ENCODE measurements at regions not wholly inside any gene's neighbourhood (a gene's known extent, or its start where the extent isn't known, plus 50 kb on each side); places are given as distances from the start of the nearest gene placed in this dataset.
"Not testable (repeated sequence)": the region's sequence is repeated elsewhere in the genome, so short reads cannot be mapped to it uniquely, and the experiment has no call there.

GRCh38 chr9:66244763-66245162, 507.8 kb downstream of the FOXD4L4 start:
- H3K36me3 Mint-ChIP-seq; H3K27me3 Mint-ChIP-seq (ENCODE audit: low read depth); CTCF ChIA-PET; H3K9me3 Mint-ChIP-seq; ATAC-seq; H3K4me1 Mint-ChIP-seq; H3K27ac Mint-ChIP-seq; POLR2A ChIA-PET; H3K4me3 Mint-ChIP-seq: not testable (repeated sequence)
- peak; percentile 78 for DNase-seq (ENCODE audit: low spot score)
- TF ChIP-seq, protein P1, sequence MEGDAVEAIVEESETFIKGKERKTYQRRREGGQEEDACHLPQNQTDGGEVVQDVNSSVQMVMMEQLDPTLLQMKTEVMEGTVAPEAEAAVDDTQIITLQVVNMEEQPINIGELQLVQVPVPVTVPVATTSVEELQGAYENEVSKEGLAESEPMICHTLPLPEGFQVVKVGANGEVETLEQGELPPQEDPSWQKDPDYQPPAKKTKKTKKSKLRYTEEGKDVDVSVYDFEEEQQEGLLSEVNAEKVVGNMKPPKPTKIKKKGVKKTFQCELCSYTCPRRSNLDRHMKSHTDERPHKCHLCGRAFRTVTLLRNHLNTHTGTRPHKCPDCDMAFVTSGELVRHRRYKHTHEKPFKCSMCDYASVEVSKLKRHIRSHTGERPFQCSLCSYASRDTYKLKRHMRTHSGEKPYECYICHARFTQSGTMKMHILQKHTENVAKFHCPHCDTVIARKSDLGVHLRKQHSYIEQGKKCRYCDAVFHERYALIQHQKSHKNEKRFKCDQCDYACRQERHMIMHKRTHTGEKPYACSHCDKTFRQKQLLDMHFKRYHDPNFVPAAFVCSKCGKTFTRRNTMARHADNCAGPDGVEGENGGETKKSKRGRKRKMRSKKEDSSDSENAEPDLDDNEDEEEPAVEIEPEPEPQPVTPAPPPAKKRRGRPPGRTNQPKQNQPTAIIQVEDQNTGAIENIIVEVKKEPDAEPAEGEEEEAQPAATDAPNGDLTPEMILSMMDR (IDR thresholded peaks at IDR 0.05), result peak; percentile 49

GRCh38 chr9:66245481-66245880, 508.5 kb downstream of the FOXD4L4 start:
- DNase-seq (ENCODE audit: low spot score); H3K4me3 Mint-ChIP-seq; H3K36me3 Mint-ChIP-seq; H3K27me3 Mint-ChIP-seq (ENCODE audit: low read depth); ATAC-seq; CTCF ChIA-PET; H3K9me3 Mint-ChIP-seq; H3K27ac Mint-ChIP-seq; H3K4me1 Mint-ChIP-seq; POLR2A ChIA-PET: not testable (repeated sequence)

GRCh38 chr9:66257581-66257980, 520.6 kb downstream of the FOXD4L4 start:
- ATAC-seq; DNase-seq (ENCODE audit: low spot score); CTCF ChIA-PET; H3K27ac Mint-ChIP-seq; POLR2A ChIA-PET; H3K27me3 Mint-ChIP-seq (ENCODE audit: low read depth); H3K9me3 Mint-ChIP-seq; H3K4me3 Mint-ChIP-seq; H3K36me3 Mint-ChIP-seq; H3K4me1 Mint-ChIP-seq: not testable (repeated sequence)

DNA sequence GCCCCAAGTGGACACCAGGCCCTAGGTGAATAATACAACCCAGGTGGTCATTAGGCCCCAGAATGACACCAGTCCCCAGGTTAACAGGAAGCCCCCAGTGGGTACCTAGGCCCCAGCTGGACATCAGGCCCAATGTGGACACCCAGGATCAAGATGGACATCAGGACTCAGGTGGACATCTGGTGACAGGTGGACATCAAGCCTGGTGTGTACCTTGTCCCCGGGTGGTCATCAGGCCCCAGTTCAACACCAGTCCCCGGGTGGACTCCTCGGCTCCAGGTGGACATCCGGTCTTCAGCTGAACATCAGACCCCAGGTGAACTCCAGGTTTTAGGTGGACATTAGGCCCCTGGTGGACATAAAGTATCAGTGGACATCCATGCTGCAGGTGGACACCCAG, 524.6 kb downstream of the FOXD4L4 start:
- CTCF ChIA-PET; POLR2A ChIA-PET; H3K4me3 Mint-ChIP-seq; H3K27me3 Mint-ChIP-seq (ENCODE audit: low read depth); H3K36me3 Mint-ChIP-seq; H3K27ac Mint-ChIP-seq; DNase-seq (ENCODE audit: low spot score); H3K4me1 Mint-ChIP-seq; H3K9me3 Mint-ChIP-seq; ATAC-seq: not testable (repeated sequence)

DNA sequence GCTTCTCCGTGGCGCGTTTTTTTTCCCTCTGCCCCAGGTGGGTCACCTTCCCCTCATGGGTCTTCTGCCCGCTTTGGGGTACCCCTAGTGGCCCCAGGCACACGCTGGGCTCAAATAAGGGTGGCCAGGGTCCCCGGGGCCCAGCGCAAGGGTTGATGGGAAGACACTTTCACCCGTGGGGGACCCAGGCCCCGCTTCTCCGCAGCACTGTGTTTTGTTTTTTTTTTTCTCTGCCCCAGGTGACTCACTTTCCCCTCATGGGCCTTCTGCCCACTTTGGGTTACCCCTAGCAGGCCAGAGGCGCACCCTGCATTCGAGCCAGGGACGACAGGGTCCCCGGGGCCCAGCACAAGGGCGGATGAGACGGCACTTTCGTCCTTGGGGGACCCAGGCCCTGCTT, 526.7 kb downstream of the FOXD4L4 start:
- CTCF ChIA-PET; POLR2A ChIA-PET; DNase-seq (ENCODE audit: low spot score); H3K27me3 Mint-ChIP-seq (ENCODE audit: low read depth); H3K9me3 Mint-ChIP-seq; H3K27ac Mint-ChIP-seq; H3K36me3 Mint-ChIP-seq; H3K4me3 Mint-ChIP-seq; ATAC-seq; H3K4me1 Mint-ChIP-seq: not testable (repeated sequence)

GRCh38 chr9:66264786-66265185, 527.8 kb downstream of the FOXD4L4 start:
- DNase-seq (ENCODE audit: low spot score); CTCF ChIA-PET; H3K4me1 Mint-ChIP-seq; H3K27ac Mint-ChIP-seq; H3K36me3 Mint-ChIP-seq; H3K9me3 Mint-ChIP-seq; POLR2A ChIA-PET; H3K27me3 Mint-ChIP-seq (ENCODE audit: low read depth); ATAC-seq; H3K4me3 Mint-ChIP-seq: not testable (repeated sequence)

GRCh38 chr9:66266202-66266601, 529.3 kb downstream of the FOXD4L4 start:
- ATAC-seq; CTCF ChIA-PET; POLR2A ChIA-PET; H3K27me3 Mint-ChIP-seq (ENCODE audit: low read depth); H3K9me3 Mint-ChIP-seq; H3K4me1 Mint-ChIP-seq; H3K36me3 Mint-ChIP-seq; H3K27ac Mint-ChIP-seq; H3K4me3 Mint-ChIP-seq; DNase-seq (ENCODE audit: low spot score): not testable (repeated sequence)

DNA sequence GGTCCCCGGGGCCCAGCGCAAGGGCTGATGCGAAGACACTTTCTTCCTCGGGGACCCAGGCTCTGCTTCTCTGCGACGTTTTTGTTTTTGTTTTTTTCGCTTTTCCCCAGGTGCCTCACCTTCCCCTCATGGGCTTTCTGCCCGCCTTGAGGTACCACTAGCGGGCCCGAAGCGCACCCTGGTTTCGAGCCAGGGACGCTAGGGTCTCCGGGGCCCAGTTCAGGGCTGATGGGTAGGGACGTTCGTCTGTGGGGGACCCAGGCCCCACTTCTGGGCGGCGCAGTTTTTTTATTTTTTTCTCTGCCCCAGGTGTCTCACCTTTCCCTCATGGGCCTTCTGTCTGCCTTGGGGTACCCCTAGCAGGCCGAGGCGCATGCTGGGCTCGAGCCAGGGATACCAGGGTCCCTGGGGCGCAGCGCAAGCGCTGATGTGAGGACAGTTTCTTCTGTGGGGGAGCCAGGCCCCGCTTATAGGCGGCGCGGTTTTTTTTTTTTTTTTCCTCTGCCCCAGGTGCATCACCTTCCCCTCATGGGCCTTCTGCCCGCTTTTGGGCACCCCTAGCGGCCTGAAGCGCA, 530.0 kb downstream of the FOXD4L4 start:
- H3K4me3 Mint-ChIP-seq; H3K9me3 Mint-ChIP-seq; H3K36me3 Mint-ChIP-seq; H3K27ac Mint-ChIP-seq; H3K4me1 Mint-ChIP-seq; ATAC-seq; DNase-seq (ENCODE audit: low spot score); POLR2A ChIA-PET; H3K27me3 Mint-ChIP-seq (ENCODE audit: low read depth); CTCF ChIA-PET: not testable (repeated sequence)

DNA sequence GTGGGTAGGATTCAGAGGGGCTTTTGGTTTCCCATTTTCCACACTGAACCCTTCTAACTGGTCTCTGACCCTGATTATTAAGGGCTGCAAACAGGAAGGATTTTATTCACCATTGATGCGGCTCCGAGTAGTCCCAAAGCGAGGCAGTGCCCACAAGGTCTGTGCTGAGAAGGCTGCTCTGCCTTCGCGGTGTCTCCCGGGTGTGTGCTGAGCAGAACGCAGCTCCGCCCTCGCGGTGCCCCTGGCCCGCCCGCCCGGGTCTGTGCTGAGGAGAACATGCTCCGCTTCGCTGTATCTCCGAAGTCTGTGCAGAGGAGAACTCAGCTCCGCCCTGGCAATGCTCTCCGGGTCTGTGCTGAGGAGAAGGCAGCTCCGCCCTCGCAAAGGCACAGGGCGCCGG, 530.7 kb downstream of the FOXD4L4 start:
- H3K4me1 Mint-ChIP-seq; ATAC-seq; DNase-seq (ENCODE audit: low spot score); POLR2A ChIA-PET; H3K4me3 Mint-ChIP-seq; CTCF ChIA-PET; H3K36me3 Mint-ChIP-seq; H3K9me3 Mint-ChIP-seq; H3K27me3 Mint-ChIP-seq (ENCODE audit: low read depth); H3K27ac Mint-ChIP-seq: not testable (repeated sequence)

DNA sequence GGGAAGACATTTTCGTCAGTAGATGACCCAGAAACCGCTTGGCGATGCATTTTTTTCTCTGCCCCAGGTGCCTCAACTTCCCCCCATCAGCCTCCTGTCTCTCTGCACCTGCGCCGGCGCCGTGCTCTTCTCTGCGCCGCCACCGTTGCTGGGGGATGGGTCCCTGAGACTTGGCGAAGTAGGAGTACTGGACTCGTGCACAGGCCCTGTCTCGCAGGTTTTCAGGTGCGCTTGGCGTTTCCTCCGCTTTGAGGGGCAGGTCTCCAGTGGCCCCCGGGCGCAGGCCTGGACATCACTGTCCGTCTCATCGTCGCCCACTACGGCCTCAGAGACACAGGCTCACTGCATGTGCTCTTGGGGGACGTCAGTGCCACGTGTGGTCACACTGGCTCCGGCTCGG, 532.1 kb downstream of the FOXD4L4 start:
- H3K4me1 Mint-ChIP-seq; H3K9me3 Mint-ChIP-seq; H3K36me3 Mint-ChIP-seq; CTCF ChIA-PET; POLR2A ChIA-PET; H3K27me3 Mint-ChIP-seq (ENCODE audit: low read depth); H3K4me3 Mint-ChIP-seq; ATAC-seq; DNase-seq (ENCODE audit: low spot score); H3K27ac Mint-ChIP-seq: not testable (repeated sequence)

Data from WTC11 (cell line).